ENCODE measurements at regions not wholly inside any gene's neighbourhood (a gene's known extent, or its start where the extent isn't known, plus 50 kb on each side); places are given as distances from the start of the nearest gene placed in this dataset.
"Not testable (repeated sequence)": the region's sequence is repeated elsewhere in the genome, so short reads cannot be mapped to it uniquely, and the experiment has no call there.

DNA sequence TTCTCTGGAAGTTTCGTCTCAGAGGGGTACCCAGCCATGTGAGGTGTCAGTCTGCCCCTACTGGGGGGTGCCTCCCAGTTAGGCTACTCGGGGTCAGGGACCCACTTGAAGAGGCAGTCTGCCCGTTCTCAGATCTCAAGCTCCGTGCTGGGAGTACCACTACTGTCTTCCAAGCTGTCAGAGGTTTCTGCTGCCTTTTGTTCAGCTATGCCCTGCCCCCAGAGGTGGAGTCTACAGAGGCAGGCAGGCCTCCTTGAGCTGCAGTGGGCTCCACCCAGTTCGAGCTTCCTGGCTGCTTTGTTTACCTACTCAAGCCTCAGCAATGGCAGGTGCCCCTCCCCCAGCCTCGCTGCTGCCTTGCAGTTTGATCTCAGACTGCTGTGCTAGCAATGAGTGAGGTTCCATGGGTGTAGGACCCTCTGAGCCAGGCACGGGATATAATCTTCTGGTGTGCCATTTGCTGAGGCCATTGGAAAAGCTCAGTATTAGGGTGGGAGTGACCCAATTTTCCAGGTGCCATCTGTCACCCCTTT, 71.0 kb upstream of the SH3GLB1 start:
- peaks cover 28 to 36% of the 10 kb centered on the region in 2 donors for H3K27me3 Mint-ChIP-seq
- H3K4me3 Mint-ChIP-seq; H3K36me3 Mint-ChIP-seq (ENCODE audit: insufficient read depth); DNase-seq; H3K27ac Mint-ChIP-seq; H3K4me1 Mint-ChIP-seq (ENCODE audit: low read depth in 2 of 2); ATAC-seq (replicated peaks); H3K9me3 Mint-ChIP-seq: not testable (repeated sequence)

DNA sequence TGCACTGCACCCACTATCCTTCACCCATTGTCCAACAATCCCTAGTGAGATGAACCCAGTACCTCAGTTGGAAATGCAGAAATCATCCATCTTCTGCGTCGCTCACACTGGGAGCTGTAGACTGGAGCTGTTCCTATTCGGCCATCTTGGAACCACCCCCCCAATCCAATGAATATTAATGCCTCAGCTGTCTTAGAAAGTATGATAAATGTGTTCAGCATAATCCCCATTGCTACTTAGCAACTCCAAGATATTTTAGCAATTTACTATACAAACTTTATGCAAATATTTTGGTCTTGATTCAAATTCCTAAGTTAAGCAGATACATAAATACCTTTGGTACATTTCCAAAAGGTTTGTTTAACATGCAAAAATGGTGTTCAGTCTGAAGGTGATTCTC, 70.5 kb upstream of the SH3GLB1 start:
- ATAC-seq (replicated peaks) (no peak), DNase-seq (no peak)
- peaks cover 0 to 5% of the 10 kb centered on the region in 2 donors for H3K9me3 Mint-ChIP-seq
- peaks cover 28 to 36% of the 10 kb centered on the region in 2 donors for H3K27me3 Mint-ChIP-seq
- H3K36me3 Mint-ChIP-seq (ENCODE audit: insufficient read depth): no peaks in the 10 kb centered on the region
- no peak overlapping the region for H3K27ac Mint-ChIP-seq
- H3K4me1 Mint-ChIP-seq (ENCODE audit: low read depth in 2 of 2): no peaks in the 10 kb centered on the region
- no peak overlapping the region for H3K4me3 Mint-ChIP-seq

DNA sequence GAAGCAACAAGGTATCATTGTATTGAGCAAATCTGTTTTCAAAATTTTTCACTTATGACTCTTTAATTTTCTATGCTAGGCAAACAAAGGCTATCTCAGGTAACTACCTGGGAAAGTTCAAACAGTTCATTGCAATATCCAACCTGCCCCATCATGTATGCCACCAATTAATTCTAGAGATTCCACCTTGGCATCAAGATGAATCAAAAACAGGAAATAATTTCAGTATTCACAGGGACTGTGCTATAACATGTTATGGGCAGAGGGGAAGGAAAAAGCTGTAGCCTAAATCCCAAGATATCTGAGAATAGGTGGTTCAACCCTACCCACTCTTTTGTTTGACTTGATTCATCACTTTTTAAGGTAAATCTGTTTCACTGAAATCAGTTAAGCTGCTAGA, 67.5 kb upstream of the SH3GLB1 start:
- no peak overlapping the region for H3K4me3 Mint-ChIP-seq

DNA sequence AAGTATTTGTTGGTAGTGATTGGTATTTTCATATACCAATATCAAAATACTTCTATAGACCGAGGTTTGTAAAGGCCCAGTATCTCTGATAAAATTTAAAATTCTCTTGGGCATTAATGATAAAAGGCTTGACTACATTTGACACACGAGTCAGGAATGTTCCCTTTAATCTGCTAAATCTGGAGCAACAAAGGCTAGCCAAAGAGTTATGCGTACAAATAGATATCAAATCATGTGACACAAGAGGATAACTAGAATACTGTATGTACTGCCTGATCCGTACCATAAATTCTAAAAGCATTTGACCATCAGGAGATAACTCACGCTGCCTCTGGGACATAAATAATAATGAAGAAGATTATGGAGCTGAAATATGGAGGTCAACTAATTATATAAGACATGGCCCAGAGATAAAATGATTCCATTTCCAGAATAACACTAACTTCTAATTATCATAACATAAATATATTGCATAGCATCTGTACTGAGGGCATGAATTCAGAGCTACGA, 64.2 kb upstream of the SH3GLB1 start:
- Mint-ChIP-seq H3K27me3 (peaks cover 0 to 6% of the 10 kb centered on the region in 2 donors), H3K36me3 (ENCODE audit: insufficient read depth) (no peaks in the 10 kb centered on the region), H3K9me3 (no peaks in the 10 kb centered on the region), H3K4me3 (no peak overlapping the region), H3K27ac (no peak overlapping the region), H3K4me1 (ENCODE audit: low read depth in 2 of 2) (no peaks in the 10 kb centered on the region)
- DNase-seq: no peak
- no peak for ATAC-seq (replicated peaks)

More for the DNA sequence above, 67.5 kb upstream of the SH3GLB1 start:
- H3K27me3 Mint-ChIP-seq: peaks cover 15 to 18% of the 10 kb centered on the region in 2 donors
- no peaks in the 10 kb centered on the region for H3K36me3 Mint-ChIP-seq (ENCODE audit: insufficient read depth)
- DNase-seq: no peak
- no peak overlapping the region for H3K27ac Mint-ChIP-seq
- no peak for ATAC-seq (replicated peaks)
- H3K9me3 Mint-ChIP-seq: no peaks in the 10 kb centered on the region
- no peaks in the 10 kb centered on the region for H3K4me1 Mint-ChIP-seq (ENCODE audit: low read depth in 2 of 2)

DNA sequence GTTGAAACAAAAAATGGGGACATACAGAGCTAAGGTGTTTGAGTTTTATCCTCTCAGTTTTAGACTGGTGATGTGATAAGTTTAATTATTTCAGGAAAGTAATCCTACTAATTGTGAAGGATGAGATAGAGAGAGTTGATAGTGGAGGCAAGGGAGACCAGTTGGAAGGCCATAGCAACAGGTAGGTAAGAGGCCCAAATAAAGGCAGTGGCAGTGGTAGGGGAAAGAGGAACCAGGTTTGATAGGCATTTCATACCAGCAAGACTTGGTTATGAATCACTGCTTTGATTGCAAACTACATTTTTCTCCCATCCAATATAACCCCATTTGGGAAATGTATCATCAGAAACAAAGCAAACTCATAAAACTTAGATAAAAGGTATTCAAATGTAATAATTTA, 63.1 kb upstream of the SH3GLB1 start:
- Mint-ChIP-seq H3K9me3 (no peaks in the 10 kb centered on the region), H3K36me3 (ENCODE audit: insufficient read depth) (no peaks in the 10 kb centered on the region), H3K27me3 (peaks cover 0 to 6% of the 10 kb centered on the region in 2 donors), H3K4me3 (no peak overlapping the region), H3K27ac (no peak overlapping the region), H3K4me1 (ENCODE audit: low read depth in 2 of 2) (no peaks in the 10 kb centered on the region)
- DNase-seq (no peak), ATAC-seq (replicated peaks) (no peak)

DNA sequence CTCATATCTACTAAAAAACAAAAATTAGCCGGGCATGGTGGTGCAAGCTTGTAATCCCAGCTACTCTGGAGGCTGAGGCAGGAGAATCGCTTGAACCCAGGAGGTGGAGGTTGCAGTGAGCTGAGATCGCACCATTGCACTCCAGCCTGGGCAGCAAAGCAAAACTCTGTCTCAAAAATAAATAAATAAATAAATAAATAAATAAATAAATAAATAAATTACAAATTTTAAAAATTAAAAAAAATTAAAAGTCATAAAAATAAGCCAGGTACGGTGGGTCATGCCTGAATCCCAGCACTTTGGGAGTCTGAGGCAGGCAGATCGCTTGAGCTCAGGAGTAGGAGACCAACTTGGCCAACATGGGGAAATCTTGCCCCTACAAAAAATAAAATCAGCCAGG, 59.7 kb upstream of the SH3GLB1 start:
- ATAC-seq (replicated peaks); H3K36me3 Mint-ChIP-seq (ENCODE audit: insufficient read depth); H3K27ac Mint-ChIP-seq; H3K27me3 Mint-ChIP-seq; H3K4me3 Mint-ChIP-seq; H3K4me1 Mint-ChIP-seq (ENCODE audit: low read depth in 2 of 2); DNase-seq; H3K9me3 Mint-ChIP-seq: not testable (repeated sequence)

DNA sequence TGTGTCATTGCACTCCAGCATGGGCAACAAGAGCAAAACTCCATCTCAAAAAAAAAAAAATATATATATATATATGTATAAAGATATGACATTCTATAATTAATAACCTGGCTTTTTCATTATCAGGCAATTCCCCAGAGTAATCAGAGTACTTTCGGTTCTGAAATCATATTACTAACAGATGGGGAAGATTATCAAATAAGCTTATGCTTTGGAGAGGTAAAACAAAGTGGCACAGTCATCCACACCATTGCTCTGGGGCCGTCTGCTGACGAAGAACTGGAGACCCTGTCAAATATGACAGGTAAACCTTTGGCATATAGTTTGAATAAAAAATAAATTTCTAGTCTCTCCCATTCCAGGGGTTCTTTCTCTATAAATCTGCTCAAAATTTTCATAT, 58.5 kb upstream of the SH3GLB1 start:
- DNase-seq: no peak
- no peak overlapping the region for H3K27ac Mint-ChIP-seq
- no peak for ATAC-seq (replicated peaks)
- no peaks in the 10 kb centered on the region for H3K27me3 Mint-ChIP-seq
- H3K9me3 Mint-ChIP-seq: no peaks in the 10 kb centered on the region
- H3K4me1 Mint-ChIP-seq (ENCODE audit: low read depth in 2 of 2): no peaks in the 10 kb centered on the region
- H3K4me3 Mint-ChIP-seq: no peak overlapping the region
- no peaks in the 10 kb centered on the region for H3K36me3 Mint-ChIP-seq (ENCODE audit: insufficient read depth)

DNA sequence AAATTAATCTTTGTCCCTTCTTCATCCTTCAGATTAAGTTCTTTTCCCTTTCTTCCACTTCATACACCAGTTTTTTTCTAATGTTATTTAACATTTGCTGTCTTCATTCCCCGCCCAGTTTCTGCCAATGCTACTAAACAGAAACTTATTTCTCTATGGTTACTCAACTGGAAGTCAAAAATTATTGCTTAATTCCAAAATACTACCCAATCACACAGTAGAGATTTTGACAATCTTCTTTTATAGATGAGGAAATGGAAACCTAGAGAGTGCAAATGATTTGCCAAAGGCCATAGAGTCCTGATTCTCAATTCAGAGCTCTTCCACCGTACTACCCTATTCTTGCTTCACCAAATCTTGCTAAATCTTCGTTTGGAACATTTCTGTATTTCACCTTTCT, 58.1 kb upstream of the SH3GLB1 start:
- Mint-ChIP-seq H3K36me3 (ENCODE audit: insufficient read depth) (no peaks in the 10 kb centered on the region), H3K27me3 (no peaks in the 10 kb centered on the region), H3K4me1 (ENCODE audit: low read depth in 2 of 2) (no peaks in the 10 kb centered on the region), H3K9me3 (no peaks in the 10 kb centered on the region), H3K4me3 (no peak overlapping the region), H3K27ac (no peak overlapping the region)
- ATAC-seq (replicated peaks) (no peak), DNase-seq (no peak)

DNA sequence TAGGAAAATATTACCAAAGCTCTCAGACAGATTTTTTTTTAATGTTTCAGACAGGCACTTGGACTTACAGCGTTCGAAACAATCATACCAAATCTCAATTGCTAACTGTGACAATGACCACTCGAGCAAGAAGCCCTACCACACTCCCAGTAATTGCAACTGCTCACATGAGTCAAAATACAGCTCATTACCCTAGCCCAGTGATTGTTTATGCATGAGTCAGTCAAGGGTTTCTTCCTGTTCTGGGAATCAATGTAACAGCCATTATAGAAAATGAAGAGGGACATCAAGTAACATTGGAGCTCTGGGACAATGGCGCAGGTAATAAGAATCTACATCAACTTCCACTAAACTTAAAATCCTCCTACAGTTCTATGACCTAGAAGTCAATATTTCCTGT, 56.1 kb upstream of the SH3GLB1 start:
- DNase-seq (no peak), ATAC-seq (replicated peaks) (no peak)
- H3K27ac Mint-ChIP-seq: no peak overlapping the region
- no peaks in the 10 kb centered on the region for H3K36me3 Mint-ChIP-seq (ENCODE audit: insufficient read depth)
- H3K4me1 Mint-ChIP-seq (ENCODE audit: low read depth in 2 of 2): no peaks in the 10 kb centered on the region
- H3K4me3 Mint-ChIP-seq: no peak overlapping the region
- H3K9me3 Mint-ChIP-seq: no peaks in the 10 kb centered on the region
- H3K27me3 Mint-ChIP-seq: no peaks in the 10 kb centered on the region

DNA sequence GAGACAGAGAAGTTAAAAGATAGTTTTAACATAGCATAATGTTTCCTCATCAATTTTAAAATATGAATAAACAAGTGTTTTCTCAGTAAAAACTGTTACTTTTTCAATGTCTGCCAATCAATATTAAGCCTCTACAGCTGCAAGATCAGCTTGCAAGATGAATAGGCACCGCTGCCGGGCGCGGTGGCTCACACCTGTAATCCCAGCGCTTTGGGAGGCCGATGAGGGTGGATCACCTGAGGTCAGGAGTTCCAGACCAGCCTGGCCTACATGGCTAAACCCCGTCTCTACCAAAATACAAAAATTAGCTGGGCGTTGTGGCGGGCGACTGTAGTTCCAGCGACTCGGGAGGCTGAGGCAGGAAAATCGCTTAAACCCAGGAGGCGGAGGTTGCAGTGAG, 54.8 kb upstream of the SH3GLB1 start:
- H3K27ac Mint-ChIP-seq: peak overlapping the region in 1 of 2 donors; percentile 65
- H3K4me1 Mint-ChIP-seq (ENCODE audit: low read depth in 2 of 2): no peaks in the 10 kb centered on the region
- H3K9me3 Mint-ChIP-seq: no peaks in the 10 kb centered on the region
- no peak for ATAC-seq (replicated peaks)
- no peaks in the 10 kb centered on the region for H3K36me3 Mint-ChIP-seq (ENCODE audit: insufficient read depth)
- no peak overlapping the region for H3K4me3 Mint-ChIP-seq
- no peak for DNase-seq
- no peaks in the 10 kb centered on the region for H3K27me3 Mint-ChIP-seq

DNA sequence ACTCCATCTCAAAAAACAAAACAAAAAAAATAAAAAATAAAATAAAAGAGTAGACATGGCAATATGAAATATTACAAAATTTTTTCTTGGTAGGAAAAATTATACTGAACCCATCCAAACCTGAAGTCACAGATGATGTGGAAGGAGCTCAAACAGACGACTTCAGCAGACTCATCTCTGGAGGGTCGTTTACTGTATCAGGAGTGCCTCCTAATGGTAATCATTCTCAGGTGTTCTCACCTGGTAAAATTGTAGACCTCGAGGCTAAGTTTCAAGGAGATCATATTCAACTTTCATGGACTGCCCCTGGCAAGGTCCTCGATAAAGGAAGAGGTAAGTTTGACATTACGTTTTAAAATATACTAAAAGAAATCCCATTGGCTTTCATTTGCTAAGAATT, 54.3 kb upstream of the SH3GLB1 start:
- peak overlapping the region in 1 of 2 donors; percentile 65 for H3K27ac Mint-ChIP-seq
- H3K4me3 Mint-ChIP-seq: no peak overlapping the region
- no peaks in the 10 kb centered on the region for H3K9me3 Mint-ChIP-seq
- no peaks in the 10 kb centered on the region for H3K27me3 Mint-ChIP-seq
- H3K36me3 Mint-ChIP-seq (ENCODE audit: insufficient read depth): no peaks in the 10 kb centered on the region
- no peaks in the 10 kb centered on the region for H3K4me1 Mint-ChIP-seq (ENCODE audit: low read depth in 2 of 2)
- ATAC-seq (replicated peaks) (no peak), DNase-seq (no peak)

All from effector memory CD8-positive, alpha-beta T cell (primary cell).